Vagina (tissue), 2 donors: ENCODE measurements at regions not wholly inside any gene's neighbourhood (a gene's known extent, or its start where the extent isn't known, plus 50 kb on each side); places are given as distances from the start of the nearest gene placed in this dataset.

Experiments used
- DNase-seq, 2 donors: peaks; one replicate each; pipeline ENCODE4 v3.0.0-alpha.2; 2017; ENCODE audit errors: extremely low spot score in 2 of 2
- H3K27ac ChIP-seq: fragments of 200-600 bp; sonication (generic); one replicate; pipeline ENCODE4 v1.5.1; 2019
- H3K27me3 ChIP-seq: fragments of 200-600 bp; sonication (generic); one replicate; pipeline ENCODE4 v1.5.1; 2019
- H3K36me3 ChIP-seq, 2 donors: fragments of 200-600 bp; sonication (generic); one replicate each; pipeline ENCODE4 v1.5.1; 2017 to 2019
- H3K4me1 ChIP-seq: fragments of 200-600 bp; sonication (generic); one replicate; pipeline ENCODE4 v1.5.1; 2019
- H3K4me3 ChIP-seq, 2 donors: fragments of 200-600 bp; sonication (generic); 1 replicate in 1 of 2; 2 replicates in 1 of 2; pipeline ENCODE4 v1.5.1; 2016 to 2019
- H3K9me3 ChIP-seq: fragments of 200-600 bp; sonication (generic); one replicate; pipeline ENCODE4 v1.5.1; 2019
- CTCF ChIP-seq, 3 experiments: fragments of 450-650 bp in 2 of 3; fragments of 200-600 bp in 1 of 3; sonication (generic) in 1 of 3; IDR thresholded peaks; one replicate each; pipeline ENCODE4 v1.5.1; 2017 to 2019; ENCODE audit warnings: antibody characterized with exemption in 3 of 3, mild to moderate bottlenecking in 2 of 3, moderate library complexity in 2 of 3
- POLR2A ChIP-seq, 2 donors: fragments of 450-650 bp; IDR thresholded peaks; one replicate each; pipeline ENCODE4 v1.6.1; 2017; ENCODE audit warnings: antibody characterized with exemption in 2 of 2, mild to moderate bottlenecking in 2 of 2, moderate library complexity in 2 of 2
- POLR2AphosphoS5 ChIP-seq, 2 donors: sonication (generic); formaldehyde crosslinking; IDR thresholded peaks; one replicate each; pipeline ENCODE4 v1.9.0; 2017; ENCODE audit warnings: antibody characterized with exemption in 2 of 2, mild to moderate bottlenecking in 2 of 2, low read depth in 1 of 2; ENCODE audit not compliant: insufficient read depth in 1 of 2
- intact Hi-C: fragments of 100-400 bp; cut with DNase I; formaldehyde crosslinking; loops from one replicate; pipeline ENCODE4 v1.15.1; 2023

DNA sequence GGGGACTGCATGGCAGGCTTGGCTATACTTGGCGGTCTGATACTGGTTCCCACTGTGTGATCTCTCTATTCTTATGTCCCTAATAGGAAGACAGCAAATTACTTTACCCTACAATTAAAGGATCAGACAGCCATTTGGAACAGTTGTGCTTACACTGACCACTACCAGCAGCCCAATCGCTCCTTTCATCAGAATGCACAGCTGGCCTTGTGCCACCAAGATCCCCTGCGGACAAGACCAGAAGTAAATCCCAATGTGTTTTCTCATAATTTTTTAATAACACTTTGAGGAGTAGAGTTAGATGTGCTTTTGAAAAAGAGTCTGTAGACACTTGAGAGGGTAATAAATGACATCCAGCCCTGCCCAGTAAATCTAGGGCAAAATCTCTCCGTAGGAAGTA, 297.2 kb upstream of the ZNF32 start:
- H3K36me3 ChIP-seq = no peaks in the 10 kb centered on the region
- TF ChIP-seq CTCF (IDR thresholded peaks at IDR 0.05) (no peak), POLR2AphosphoS5 (IDR thresholded peaks at IDR 0.05; ENCODE audit: insufficient read depth in 1 of 2, low read depth in 1 of 2) (no peak), POLR2A (IDR thresholded peaks at IDR 0.05) (no peak)
- peak; percentile 54 to 55 for DNase-seq
- peaks cover 18% of the 10 kb centered on the region for H3K4me1 ChIP-seq
- H3K27me3 ChIP-seq = no peaks in the 10 kb centered on the region
- H3K9me3 ChIP-seq = no peaks in the 10 kb centered on the region
- H3K4me3 ChIP-seq = no peak overlapping the region
- intact Hi-C loops = no loop called here
- no peak overlapping the region for H3K27ac ChIP-seq

- H3K4me3 ChIP-seq = no peak overlapping the region
- no peaks in the 10 kb centered on the region for H3K27me3 ChIP-seq
- peak; percentile 49 to 77 for DNase-seq
- H3K27ac ChIP-seq = no peak overlapping the region
- H3K4me1 ChIP-seq = peaks cover 25% of the 10 kb centered on the region
- H3K9me3 ChIP-seq = no peaks in the 10 kb centered on the region
- H3K36me3 ChIP-seq = no peaks in the 10 kb centered on the region
- TF ChIP-seq CTCF (IDR thresholded peaks at IDR 0.05) = no peak
- no peak for TF ChIP-seq POLR2A (IDR thresholded peaks at IDR 0.05)
- no peak for TF ChIP-seq POLR2AphosphoS5 (IDR thresholded peaks at IDR 0.05; ENCODE audit: insufficient read depth in 1 of 2, low read depth in 1 of 2)
- intact Hi-C loops = no loop called here
Observed at GRCh38 chr10:43945094-43945730, 296.5 kb upstream of the ZNF32 start.

GRCh38 chr10:43944381-43945093, 295.9 kb upstream of the ZNF32 start:
- Histone ChIP-seq H3K27ac (no peak overlapping the region), H3K9me3 (no peaks in the 10 kb centered on the region), H3K36me3 (no peaks in the 10 kb centered on the region), H3K4me1 (peaks cover 32% of the 10 kb centered on the region), H3K4me3 (no peak overlapping the region), H3K27me3 (no peaks in the 10 kb centered on the region)
- peak; percentile 44 to 49 for DNase-seq
- intact Hi-C loops = no loop called here
- TF ChIP-seq CTCF (IDR thresholded peaks at IDR 0.05) = no peak
- TF ChIP-seq POLR2A (IDR thresholded peaks at IDR 0.05) = no peak
- no peak for TF ChIP-seq POLR2AphosphoS5 (IDR thresholded peaks at IDR 0.05; ENCODE audit: insufficient read depth in 1 of 2, low read depth in 1 of 2)

DNA sequence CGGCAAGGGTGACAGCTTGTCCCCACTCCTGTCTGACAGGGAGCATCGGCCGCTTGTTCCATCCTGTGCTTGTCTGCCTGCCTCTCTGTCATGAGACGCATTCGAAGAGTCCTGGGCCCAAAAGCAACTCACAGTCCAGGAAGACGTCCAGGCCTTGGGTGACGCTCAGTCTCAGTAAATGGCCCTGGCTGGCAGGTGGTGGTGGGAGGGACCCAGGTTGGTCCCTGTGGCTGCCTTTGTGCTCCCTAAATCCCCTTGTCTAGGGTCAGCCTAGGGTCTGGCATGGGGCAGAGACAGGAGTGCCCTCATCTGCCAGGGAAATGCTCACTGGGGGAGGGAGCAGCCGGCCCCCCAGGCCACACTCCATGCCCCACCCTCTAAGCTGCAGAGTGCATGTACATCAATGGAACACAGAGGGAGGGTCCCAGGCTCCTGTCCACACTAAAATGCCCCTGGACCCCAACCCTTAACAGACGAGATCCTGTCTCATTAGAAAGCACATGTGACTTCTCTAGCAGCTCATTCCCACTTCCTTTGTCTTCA, 295.2 kb upstream of the ZNF32 start:
- Histone ChIP-seq H3K27me3 (no peaks in the 10 kb centered on the region), H3K9me3 (no peaks in the 10 kb centered on the region), H3K4me1 (peaks cover 33% of the 10 kb centered on the region), H3K4me3 (no peak overlapping the region), H3K36me3 (no peaks in the 10 kb centered on the region), H3K27ac (no peak overlapping the region)
- intact Hi-C loops = no loop called here
- TF ChIP-seq POLR2A (IDR thresholded peaks at IDR 0.05) = no peak
- TF ChIP-seq CTCF (IDR thresholded peaks at IDR 0.05) = no peak
- no peak for TF ChIP-seq POLR2AphosphoS5 (IDR thresholded peaks at IDR 0.05; ENCODE audit: insufficient read depth in 1 of 2, low read depth in 1 of 2)
- DNase-seq = peak; percentile 6 to 37
